H4 (cell line): ENCODE measurements at regions not wholly inside any gene's neighbourhood (a gene's known extent, or its start where the extent isn't known, plus 50 kb on each side); places are given as distances from the start of the nearest gene placed in this dataset.
"Not testable (repeated sequence)": the region's sequence is repeated elsewhere in the genome, so short reads cannot be mapped to it uniquely, and the experiment has no call there.

Experiments
- DNase-seq: peaks from one replicate; pipeline ENCODE4 v3.0.0-alpha.2; 2015; ENCODE audit warnings: low spot score

DNA sequence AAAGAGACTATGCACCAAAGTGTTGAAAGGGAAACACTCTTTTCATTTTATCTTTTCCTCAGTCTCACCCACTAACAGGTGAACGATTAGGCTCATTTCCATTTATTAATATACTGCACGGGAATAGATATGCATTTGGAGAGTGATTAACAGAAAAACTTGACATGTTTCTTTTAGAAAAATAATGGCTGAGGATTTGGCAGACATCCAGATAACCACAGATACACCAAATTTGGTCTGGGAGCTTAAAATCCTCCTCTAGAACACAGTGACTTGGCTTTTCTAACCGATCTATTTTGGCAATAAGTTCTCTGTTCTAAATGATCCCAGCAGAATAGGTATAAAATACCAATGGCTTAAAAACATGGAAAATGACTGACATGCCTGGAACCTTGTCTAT, 459.3 kb upstream of the SGO1 start:
- DNase-seq = no peak

DNA sequence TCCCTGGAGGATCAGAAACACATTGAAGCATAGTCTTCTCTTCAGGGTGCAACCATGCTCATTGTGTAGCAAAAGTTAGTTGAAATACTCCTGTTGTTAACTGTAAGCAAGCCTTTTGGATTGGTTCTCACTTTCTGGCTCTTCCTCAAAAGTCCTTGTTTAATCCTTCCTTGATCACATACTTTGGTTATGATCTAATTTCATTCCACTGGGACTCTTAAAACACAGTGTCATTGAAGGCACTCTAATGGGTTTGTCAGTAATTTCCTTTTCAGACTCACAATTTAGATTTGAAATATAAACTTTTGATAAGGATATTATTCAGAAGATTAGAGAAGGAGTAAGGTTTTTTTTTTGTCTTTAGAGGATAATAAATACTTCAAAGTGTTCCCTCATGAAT, 451.7 kb upstream of the SGO1 start:
- no peak for DNase-seq

DNA sequence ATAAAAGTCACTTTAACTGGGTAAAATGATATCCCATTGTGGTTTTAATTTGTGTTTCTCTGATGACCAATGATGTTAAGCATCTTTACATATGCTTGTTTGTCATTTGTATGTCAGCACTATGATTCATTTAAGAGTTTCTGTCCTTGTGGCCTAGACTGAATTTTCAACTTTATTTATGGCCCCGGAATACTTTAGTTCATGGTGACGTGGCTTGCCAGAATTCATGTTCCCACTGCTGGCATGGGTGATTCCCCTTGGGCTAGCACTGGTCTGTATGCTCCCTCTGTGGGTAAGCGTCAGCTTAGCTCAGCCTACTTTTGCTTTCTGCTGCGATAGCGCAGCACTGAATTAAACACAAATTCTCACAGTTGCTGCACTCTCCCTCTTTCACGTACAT, 436.3 kb upstream of the SGO1 start:
- peak; percentile 33 for DNase-seq

DNA sequence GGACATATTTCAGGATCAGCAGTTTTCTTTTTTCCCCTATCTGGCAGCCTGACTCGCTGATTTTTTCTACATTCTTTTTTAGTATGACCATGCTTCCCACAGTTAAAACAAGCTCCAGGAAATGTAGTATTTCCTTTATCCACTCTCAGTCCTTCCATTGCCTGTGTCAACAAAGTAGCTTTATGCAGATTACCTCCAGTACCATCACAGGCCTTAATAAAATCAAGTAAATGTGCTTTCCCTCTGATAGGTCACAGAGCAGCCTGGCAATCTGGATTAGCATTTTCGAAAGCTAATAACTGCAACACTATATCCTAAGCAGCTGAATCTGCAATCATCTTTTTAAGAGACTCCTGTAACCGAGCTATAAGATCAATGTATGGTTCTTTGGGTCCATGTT, 432.6 kb upstream of the SGO1 start:
- DNase-seq = not testable (repeated sequence)

DNA sequence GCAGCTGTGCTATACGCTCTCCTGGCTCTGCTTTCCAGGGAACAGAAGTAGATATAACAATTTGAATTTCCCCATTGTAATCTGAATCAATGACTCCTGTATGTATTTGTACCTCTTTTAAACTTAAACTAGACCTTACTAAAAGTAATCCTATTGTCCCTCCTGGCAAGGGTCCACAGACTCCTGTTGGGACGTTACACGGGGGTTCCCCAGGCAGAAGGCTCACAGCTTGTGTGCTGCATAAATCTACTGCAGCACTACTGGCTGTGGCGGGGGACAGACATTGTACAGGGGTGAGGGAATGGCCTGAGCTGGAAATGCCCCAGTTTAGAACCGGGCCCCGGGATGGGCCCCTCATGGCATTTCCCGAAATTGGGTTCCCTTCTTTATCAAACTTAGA, 432.2 kb upstream of the SGO1 start:
- DNase-seq = not testable (repeated sequence)

DNA sequence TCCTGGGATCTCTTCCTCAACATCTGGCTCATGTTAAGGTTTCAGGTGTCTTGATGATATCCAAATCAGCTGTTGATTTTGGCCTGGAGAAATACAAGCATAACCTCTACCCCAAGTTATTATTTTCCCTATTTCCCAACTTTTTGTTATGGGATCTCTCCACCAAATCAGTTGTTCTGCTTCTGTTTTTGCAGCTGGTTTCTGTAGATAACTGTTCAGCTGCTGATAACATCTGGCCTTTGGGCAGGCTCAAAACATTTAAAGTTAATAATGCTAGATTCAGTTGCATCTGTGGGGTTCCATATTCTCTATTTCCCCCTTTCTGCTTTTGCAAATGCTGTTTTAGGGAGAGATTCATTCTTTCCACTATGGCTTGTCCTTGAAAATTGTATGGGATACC, 430.0 kb upstream of the SGO1 start:
- DNase-seq = not testable (repeated sequence)

DNA sequence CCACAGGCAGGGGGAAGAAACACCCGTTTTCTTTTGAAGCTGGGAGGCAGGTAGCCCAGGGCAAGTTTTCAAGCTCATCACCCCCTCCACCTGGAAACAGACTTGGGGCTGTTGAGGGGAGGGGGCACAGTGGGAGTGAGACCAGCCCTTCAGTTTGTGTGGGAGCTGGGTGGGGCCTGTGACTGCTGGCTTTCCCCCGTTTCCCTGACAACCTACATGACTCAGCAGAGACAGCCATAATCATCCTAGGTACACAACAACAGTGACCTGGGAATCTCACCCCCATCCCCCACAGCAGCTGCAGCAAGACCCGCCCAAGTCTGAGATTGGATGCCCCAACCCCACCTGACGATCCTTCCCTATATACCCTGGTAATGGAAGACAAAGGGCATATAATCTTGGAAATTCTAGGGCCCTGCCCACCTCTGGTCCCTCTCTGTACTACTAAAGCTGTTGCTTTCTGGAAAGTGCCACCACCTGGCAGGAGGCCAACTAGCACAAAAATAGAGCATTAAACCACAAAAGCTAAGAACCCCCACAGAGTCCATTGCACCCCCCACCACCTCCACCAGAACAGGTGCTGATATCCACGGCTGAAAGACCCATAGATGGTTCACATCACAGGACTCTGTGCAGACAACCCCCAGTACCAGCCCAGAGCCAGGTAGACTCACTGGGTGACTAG, 422.2 kb upstream of the SGO1 start:
- peak; percentile 4 for DNase-seq

DNA sequence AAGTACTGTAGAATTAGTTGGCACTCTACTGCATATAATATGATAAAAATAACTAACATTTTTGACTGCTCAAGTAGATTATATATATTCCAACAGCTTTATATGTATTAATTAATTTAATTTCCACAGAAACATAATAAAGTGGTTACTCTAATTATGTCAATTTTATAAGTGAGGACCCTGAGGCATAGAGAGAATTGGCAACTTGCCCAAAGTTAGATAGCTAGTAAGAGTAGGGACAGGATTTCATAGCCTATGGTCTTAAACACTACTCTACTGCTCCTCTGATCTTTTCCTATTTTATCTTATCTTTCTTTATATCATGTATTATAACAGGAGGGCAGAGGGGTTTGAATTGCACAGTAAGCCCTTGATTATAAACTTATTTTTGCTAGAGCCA, 418.7 kb upstream of the SGO1 start:
- no peak for DNase-seq

DNA sequence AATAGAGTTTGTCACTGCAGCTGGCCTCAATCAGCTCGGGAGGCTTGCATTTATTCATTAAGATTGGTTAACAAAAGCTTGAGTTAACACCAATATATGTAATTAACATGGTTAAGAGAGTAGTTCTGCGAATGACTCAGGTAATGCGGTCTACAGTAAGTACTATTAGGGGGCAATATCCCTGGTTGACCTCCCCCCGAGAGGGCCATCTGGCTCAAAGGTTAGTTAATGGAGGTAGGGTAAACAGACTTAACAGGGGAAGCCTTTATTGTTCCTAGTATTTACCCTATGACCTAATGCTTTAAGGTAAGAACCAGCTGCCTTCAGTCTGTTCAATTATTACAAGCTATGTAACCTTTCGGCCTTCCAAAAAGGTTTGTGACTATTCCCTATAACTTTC, 403.3 kb upstream of the SGO1 start:
- no peak for DNase-seq

DNA sequence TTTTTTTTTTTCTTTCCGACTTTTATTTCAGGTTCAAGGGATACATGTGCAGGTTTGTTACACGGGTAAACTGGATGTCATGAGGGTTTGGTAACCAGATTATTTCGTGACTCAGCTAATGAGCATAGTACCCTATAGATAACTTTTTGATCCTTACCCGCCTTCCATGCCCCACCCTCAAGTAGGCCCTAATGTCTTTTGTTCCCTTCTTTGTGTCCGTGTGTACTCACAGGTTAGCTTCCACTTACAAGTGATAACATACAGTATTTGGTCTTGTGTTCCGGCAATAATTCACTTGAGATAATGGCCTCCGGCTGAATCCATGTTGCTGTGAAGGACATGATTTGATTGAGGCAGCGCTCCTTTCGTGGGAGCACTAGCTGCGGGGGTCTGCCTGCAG, 402.8 kb upstream of the SGO1 start:
- no peak for DNase-seq

DNA sequence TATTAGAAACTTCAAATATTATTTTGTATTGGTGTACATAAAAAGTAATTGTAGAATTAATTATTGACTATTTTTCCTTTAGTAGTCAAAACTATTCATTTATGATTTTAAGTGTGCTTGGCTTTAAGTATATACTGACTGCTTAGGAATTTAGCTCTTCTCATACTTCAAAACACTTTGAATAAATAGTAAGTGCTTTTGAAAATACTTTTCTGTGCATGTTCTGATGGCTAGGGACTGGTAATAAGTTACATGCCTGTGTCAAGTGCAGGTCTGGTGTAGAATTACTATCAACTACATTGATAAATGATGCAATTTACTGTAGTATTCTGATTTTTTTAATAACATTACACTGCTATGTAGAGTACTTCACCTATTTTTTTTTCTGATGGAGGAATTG, 397.6 kb upstream of the SGO1 start:
- DNase-seq = no peak

DNA sequence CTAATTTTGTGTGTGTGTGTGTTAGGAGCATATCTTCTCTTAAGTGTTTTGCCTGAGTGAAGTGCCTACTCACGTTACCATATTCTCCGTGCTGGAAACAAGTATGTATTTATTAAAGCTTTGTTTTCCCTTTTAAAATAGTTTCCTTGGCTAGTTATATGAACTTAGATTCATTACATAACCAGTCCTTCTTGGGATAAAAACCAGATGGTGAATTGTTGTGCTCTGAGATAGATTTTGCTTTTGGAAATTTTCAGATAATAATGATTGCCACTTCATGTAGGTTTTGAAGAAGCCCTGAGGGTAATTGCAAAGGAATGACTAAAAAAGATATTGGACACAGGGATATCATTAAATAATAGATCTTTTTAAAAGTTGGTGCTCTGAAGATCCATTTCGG, 390.2 kb upstream of the SGO1 start:
- no peak for DNase-seq

DNA sequence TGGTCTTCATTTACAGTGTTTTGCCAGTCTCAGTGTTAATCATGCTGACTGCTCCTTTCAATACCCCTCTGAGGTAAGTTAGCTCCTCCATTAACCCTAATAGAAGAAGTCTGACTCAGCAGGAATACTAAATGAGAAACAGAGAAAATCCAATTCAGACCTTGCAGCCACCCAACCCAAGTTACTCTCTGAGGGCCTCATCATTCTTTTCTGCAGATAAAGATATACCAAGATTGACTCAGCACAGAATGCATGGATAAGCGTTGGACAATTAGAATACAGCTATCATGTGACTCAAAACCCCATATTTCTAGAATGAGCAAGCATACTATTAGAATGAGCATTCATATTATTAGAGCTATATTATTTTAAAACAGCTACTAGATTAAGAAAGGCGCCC, 389.1 kb upstream of the SGO1 start:
- no peak for DNase-seq

DNA sequence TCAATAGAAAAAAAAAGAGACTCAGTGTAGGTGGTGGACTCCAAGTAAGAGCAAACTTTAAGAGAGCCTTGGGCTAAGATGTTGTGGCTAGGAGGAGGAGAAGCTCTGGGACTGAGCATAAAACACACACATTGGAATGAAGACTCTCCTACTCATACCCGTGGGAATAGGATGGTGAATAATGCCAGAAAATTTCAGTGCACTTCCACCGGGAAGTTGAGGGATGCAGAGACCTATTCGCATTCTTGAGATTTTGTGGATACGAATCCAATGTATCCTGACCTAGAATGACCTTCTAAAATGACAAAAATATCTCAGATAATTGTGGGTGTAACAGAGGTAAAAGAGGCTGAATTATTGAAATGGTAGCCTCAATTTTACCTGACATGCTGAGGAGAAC, 388.7 kb upstream of the SGO1 start:
- no peak for DNase-seq

DNA sequence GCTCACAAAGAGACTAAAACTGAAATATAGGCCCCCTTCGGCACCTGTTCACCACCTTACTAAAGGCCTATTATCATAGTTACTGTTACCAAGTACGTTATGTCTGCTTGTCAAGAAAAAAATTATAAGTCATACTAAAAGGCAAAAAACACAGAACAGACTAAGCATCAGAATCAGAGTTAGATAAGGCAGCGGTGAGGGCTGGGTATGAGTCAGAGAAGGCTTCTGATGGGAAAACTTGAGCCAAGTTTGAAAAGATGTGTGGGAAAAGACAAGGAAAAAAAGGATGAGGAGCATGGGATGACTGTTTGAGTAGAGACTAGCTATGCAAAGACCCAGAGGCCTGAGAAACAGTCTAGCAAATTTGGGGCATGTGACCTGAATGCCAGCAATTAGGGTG, 387.2 kb upstream of the SGO1 start:
- DNase-seq = no peak

DNA sequence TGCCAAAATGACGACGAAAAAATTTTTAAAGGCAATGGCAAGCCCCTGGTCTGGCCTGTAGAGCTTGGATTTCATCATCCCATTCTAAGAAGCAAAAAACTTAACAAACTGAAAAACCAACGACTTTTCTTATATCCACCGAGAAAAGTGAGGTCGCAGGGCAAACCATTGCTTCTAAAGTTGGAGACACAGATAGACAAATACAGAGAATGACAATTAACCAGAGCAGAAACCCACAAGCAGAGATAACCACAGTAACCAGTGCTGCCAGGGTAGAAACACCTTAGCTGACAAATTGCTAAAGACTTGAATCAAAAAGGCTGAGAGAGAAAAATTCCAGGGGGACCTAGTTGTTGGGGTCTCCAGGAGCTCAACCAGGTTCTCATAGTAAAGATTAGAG, 386.5 kb upstream of the SGO1 start:
- DNase-seq = no peak

DNA sequence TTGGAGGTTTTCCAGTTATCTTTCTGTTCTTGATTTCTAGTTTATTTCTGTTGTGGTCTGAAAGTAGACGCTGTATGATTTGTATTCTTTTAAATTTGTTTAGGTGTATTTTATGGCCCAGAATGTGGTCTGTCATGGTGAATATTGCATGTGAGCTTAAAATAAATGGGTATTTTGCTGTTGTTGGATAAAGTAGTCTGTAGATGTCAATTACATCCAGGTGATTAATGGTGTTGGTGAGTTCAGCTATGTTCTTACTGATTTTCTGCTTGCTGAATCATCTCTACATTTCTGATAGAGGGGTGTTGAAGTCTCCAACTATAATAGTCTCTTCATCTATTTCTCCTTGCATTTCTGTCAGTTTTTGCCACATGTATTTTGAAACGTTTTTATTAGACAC, 383.3 kb upstream of the SGO1 start:
- DNase-seq = no peak

DNA sequence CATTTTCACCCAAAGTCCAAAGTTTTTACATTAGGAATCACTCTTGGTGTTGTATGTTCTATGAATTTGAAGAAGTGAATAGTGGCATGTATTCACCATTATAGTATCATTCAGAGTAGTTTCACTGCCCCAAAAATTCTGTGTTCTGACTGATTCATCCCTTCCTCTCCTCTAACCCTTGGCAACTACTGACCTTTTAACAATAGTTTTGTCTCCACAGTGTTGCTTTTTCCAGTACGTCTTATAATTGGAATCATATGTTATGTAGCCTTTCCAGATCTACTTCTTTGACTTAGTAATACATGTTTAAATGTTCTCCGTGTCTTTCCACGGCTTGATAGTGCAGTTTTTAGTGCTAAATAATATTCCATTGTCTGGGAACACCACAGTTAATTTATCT, 379.0 kb upstream of the SGO1 start:
- DNase-seq = no peak

DNA sequence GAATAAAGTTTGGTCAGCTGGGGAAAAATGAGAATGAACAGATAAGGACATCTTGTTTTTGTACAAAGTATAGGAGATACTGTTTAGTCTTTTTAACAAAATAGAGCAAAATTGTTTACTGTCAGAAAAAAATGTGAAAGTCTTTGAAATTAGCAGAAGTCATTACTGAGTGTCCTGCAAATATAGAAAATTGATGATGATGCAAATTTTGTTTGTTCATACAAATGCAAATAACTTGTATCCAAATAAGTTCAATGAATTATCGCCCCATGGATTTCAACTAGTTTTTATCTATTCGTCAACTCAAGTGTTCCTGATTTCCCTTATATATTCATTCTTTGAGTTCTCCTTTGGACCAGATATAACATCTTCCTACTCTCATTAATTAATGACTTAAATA, 378.0 kb upstream of the SGO1 start:
- DNase-seq = no peak

DNA sequence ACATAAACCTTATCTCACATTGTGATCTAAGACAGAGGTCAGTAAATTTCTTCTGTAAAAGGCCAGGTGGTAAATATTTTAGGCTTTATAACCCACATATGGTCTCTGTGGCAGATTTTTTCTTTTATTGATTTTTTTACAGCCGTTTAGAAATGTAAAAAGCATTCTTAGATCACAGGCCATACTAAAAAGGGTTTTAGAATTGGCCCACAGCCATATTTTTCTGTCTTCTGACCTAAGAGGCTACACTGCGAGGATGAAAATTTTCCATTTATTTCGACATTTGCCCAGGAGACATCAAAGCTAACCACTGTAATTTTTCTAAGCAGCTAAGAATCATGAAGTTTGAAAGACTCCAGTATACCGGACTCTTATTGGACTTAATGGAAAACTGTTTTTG, 377.2 kb upstream of the SGO1 start:
- DNase-seq = no peak

DNA sequence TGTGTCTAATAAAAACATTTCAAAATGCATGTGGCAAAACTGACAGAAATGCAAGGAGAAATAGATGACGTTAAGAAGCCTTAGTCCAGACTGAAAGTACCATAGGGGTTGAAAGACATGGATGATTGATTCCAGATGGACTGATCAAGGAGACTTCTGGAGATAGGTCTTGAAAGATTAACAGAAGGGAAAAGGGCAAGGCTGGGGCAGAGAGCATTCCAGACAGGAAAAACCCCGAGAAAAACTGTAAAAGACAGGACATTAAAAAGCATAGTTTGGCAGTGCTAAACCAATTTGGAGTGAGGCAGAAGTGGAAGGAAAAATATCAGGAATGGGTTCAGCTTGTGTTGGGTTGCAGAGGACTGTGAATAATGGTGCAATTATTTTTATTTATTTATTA, 375.2 kb upstream of the SGO1 start:
- DNase-seq = no peak

DNA sequence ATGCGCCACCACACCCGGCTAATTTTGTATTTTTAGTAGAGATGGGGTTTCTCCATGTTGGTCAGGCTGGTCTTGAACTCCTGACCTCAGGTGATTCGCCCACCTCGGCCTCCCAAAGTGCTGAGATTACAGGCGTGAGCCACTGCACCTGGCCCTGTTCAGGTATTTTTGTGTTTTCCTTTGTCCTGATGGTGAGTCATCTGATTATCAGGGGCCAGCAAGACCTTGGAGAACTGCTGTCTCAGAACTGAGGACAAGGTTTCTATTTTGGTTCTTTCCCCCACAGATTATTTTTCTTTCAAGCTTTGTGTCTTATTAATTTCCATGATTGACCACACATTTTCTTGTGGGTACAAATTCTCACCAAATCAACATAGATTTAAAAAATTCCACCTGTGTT, 374.4 kb upstream of the SGO1 start:
- DNase-seq = not testable (repeated sequence)

DNA sequence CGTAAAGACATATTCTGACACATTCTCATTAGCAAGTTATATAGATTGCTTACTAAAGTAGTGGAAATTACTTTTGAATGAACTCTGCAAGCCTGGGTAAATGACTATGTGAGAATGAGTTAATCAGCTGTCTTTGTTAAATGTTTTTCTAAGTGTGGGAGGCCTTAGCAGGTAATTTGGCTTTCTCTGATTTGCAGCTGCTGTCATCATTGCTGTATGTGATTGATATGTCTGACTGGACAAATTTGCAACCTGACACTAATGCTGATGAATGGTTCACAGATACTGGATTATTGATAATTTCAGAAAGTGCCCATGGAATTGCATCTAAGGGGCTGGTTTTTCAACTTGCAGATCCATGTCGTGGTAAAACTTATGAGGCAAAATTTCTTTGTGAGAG, 372.2 kb upstream of the SGO1 start:
- DNase-seq = no peak

DNA sequence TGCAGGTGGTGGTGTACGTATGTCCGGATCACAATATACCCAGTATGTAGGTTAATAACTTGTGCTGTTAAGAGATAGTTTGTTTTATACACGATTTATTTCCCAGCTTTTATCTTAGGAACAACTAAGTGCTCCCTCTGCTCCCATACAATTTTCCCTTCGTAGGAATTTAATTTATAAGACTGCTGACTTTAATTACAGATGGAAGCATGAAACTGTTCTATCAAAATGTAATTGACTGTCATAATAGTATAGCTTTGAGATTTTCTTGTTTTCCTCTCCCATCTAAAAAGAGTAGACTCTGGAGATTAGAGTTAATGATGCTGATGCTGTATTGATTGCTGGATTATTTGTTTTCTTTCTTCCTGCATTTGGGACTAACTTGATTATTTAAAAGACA, 370.7 kb upstream of the SGO1 start:
- DNase-seq = no peak
